Brain microvascular endothelial cell (primary cell): ENCODE measurements at regions not wholly inside any gene's neighbourhood (a gene's known extent, or its start where the extent isn't known, plus 50 kb on each side); places are given as distances from the start of the nearest gene placed in this dataset.

Experiments used
- DNase-seq: peaks from one replicate; pipeline ENCODE4 v3.0.0-alpha.2; 2020
- H3K27ac ChIP-seq: fragments of 250-450 bp; sonication (Bioruptor Pico); 2 replicates; pipeline ENCODE4 v1.5.1; 2020; ENCODE audit warnings: mild to moderate bottlenecking, moderate library complexity
- H3K27me3 ChIP-seq: fragments of 250-450 bp; sonication (Bioruptor Pico); replicated peaks from 2 replicates; pipeline ENCODE4 v1.5.1; 2020; ENCODE audit warnings: mild to moderate bottlenecking
- H3K36me3 ChIP-seq: fragments of 250-450 bp; sonication (Bioruptor Pico); replicated peaks from 2 replicates; pipeline ENCODE4 v1.5.1; 2020; ENCODE audit warnings: mild to moderate bottlenecking
- H3K4me3 ChIP-seq: 2 replicates; pipeline ENCODE4 v1.5.1; 2011; ENCODE audit warnings: low read depth, mild to moderate bottlenecking, control low read depth, low read length, moderate library complexity
- in situ Hi-C: cut with HindIII; loops from 2 replicates; pipeline ENCODE4 v1.10.0; 2017; ENCODE audit warnings: low sequenced_read_pairs, low pct_ligation_motif_present
- TF ChIP-seq, protein P1 (sequence below): IDR thresholded peaks from 2 replicates; pipeline ENCODE4 v1.5.1; 2011; ENCODE audit warnings: low read depth, mild to moderate bottlenecking, moderate library complexity, low read length, control low read depth, inconsistent platforms; ENCODE audit errors: missing control alignments

DNA sequence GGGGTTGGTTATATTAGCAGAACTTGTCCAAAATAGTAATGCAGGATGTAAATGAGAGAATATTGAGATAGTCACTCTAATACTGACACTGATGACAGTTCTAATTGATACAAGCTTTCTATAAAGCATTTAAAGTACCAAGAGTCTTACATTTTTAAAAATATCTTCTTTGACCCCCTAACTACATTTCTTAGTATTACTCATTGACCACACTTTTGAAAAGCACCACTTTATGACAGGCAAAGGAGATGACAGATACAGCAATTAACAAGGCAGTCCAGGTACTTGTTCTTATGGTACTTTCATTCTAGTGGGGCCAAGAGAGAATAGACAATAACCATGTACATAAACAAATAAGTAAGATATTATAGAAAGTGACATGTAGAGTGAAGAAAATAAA, 139.4 kb upstream of the EYA4 start:
- Histone ChIP-seq H3K36me3 (no peaks in the 10 kb centered on the region), H3K4me3 (no peak overlapping the region), H3K27ac (no peak overlapping the region), H3K27me3 (no peaks in the 10 kb centered on the region)
- in situ Hi-C loops = no loop called here
- no peak for DNase-seq
- TF ChIP-seq, protein P1, sequence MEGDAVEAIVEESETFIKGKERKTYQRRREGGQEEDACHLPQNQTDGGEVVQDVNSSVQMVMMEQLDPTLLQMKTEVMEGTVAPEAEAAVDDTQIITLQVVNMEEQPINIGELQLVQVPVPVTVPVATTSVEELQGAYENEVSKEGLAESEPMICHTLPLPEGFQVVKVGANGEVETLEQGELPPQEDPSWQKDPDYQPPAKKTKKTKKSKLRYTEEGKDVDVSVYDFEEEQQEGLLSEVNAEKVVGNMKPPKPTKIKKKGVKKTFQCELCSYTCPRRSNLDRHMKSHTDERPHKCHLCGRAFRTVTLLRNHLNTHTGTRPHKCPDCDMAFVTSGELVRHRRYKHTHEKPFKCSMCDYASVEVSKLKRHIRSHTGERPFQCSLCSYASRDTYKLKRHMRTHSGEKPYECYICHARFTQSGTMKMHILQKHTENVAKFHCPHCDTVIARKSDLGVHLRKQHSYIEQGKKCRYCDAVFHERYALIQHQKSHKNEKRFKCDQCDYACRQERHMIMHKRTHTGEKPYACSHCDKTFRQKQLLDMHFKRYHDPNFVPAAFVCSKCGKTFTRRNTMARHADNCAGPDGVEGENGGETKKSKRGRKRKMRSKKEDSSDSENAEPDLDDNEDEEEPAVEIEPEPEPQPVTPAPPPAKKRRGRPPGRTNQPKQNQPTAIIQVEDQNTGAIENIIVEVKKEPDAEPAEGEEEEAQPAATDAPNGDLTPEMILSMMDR = no peak

- TF ChIP-seq, protein P1 = no peak
- no peak overlapping the region for H3K4me3 ChIP-seq
- H3K27me3 ChIP-seq = no peaks in the 10 kb centered on the region
- H3K27ac ChIP-seq = no peak overlapping the region
- no peak for DNase-seq
- in situ Hi-C loops = no loop called here
- no peaks in the 10 kb centered on the region for H3K36me3 ChIP-seq
These were observed 134.2 kb upstream of the EYA4 start for GRCh38 chr6:133106934-133107333.

- in situ Hi-C loops = no loop called here
- H3K36me3 ChIP-seq = no peaks in the 10 kb centered on the region
- TF ChIP-seq, protein P1 = no peak
- DNase-seq = no peak
- no peak overlapping the region for H3K4me3 ChIP-seq
- H3K27ac ChIP-seq = no peak overlapping the region
- H3K27me3 ChIP-seq = no peaks in the 10 kb centered on the region
These were observed 132.7 kb upstream of the EYA4 start for GRCh38 chr6:133108419-133108818.

DNA sequence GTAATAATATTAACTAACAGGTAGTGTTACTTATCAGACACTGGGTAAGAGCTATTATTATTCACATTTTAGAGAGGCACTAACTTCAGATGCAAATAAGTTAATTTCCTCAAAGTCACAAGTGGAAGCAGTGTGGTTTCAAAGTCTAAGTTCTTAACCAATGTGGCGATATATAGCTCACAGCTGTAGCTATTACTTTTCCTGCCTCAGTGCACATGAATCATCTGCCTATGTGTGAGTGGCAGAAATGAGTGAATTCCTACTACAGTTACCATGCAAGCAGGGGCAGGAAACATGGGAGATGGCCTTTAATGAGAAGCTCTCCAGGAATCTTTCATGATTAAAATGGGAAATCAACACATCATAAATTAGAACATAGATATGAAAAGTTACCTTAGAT, 126.2 kb upstream of the EYA4 start:
- H3K4me3 ChIP-seq = no peak overlapping the region
- H3K36me3 ChIP-seq = no peaks in the 10 kb centered on the region
- in situ Hi-C loops = no loop called here
- TF ChIP-seq, protein P1 = no peak
- no peaks in the 10 kb centered on the region for H3K27me3 ChIP-seq
- DNase-seq = no peak
- no peak overlapping the region for H3K27ac ChIP-seq

- Histone ChIP-seq H3K27me3 (no peaks in the 10 kb centered on the region), H3K4me3 (no peak overlapping the region), H3K27ac (no peak overlapping the region), H3K36me3 (no peaks in the 10 kb centered on the region)
- DNase-seq = no peak
- TF ChIP-seq, protein P1 = no peak
- in situ Hi-C loops = no loop called here
These were observed 125.2 kb upstream of the EYA4 start for GRCh38 chr6:133115946-133116345.

- Histone ChIP-seq H3K36me3 (no peaks in the 10 kb centered on the region), H3K4me3 (no peak overlapping the region), H3K27ac (no peak overlapping the region), H3K27me3 (no peaks in the 10 kb centered on the region)
- in situ Hi-C loops = no loop called here
- TF ChIP-seq, protein P1 = no peak
- DNase-seq = no peak
These were observed 113.0 kb upstream of the EYA4 start for GRCh38 chr6:133128191-133128590.
